GM19468 (cell line): ENCODE measurements at regions not wholly inside any gene's neighbourhood (a gene's known extent, or its start where the extent isn't known, plus 50 kb on each side); places are given as distances from the start of the nearest gene placed in this dataset.

ENCODE experiments used
- ATAC-seq: cut with Tn5 transposase; IDR thresholded peaks from one replicate; pipeline ENCODE4 v1.9.1; 2021; ENCODE audit warnings: mild to moderate bottlenecking, moderate library complexity, moderate number of reproducible peaks; ENCODE audit not compliant: unreplicated experiment; ENCODE audit errors: extremely low read depth

GRCh38 chr14:97282210-97283004 is 485.2 kb downstream of the VRK1 start:
- ATAC-seq, result no peak

GRCh38 chr14:97283005-97283403 is 485.8 kb downstream of the VRK1 start:
- ATAC-seq, result no peak

- no peak for ATAC-seq
Measured at GRCh38 chr14:97283426-97283825, 486.2 kb downstream of the VRK1 start.

DNA sequence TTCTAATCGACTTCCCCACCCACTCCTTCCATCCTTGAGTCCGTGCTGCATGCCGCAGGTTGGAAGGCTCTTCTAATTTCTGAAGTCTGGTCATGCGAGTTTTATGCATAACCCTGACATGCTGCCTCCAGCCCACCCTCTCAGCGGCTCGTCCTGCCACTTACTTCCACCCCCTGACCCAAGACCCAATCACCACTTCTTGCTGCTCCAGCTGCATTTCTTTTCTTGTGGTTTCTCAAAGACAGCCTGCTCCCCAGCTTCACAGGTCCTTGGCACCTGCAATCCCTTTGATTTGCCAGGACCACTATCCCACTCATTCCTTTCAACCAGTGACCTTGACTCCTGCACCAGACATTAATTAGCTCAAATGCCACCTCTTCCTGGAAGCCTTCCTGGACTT is 486.7 kb downstream of the VRK1 start:
- no peak for ATAC-seq

DNA sequence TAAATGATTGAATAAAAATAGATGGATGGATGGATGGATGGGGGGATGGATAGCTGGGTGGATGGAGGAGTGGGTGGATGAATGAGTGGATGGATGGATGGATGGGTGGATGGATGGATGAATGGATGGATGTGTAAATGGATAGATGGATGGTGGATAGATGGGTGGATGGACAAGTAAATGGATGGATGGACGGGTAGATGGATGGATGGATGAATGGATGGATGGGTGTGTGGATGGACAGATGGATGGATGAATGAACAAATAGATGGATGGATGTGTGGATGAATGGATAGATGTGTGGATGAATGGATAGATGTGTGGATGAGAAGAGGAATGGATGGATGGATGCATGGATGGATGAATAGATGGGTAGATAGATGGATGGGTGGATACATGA is 490.8 kb downstream of the VRK1 start:
- no peak for ATAC-seq

DNA sequence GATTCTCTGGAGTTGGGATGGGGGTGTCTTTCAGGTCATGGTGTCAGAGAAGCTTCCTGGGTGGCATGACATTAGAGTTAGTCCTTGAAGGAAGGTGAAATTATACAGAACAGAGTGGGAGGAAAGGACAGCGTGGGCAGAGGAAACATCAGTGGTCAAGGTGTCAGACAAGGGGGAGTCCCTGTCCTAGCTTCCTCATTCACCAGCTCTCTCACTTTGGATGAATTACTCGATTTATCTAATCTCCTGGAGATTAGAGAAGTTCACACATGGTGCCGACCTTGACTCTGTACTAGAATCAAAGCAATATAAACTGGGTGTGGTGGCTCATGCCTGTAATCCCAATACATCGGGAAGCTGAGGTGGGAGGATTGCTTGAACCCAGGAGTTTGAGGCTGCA is 492.9 kb downstream of the VRK1 start:
- ATAC-seq, result no peak

DNA sequence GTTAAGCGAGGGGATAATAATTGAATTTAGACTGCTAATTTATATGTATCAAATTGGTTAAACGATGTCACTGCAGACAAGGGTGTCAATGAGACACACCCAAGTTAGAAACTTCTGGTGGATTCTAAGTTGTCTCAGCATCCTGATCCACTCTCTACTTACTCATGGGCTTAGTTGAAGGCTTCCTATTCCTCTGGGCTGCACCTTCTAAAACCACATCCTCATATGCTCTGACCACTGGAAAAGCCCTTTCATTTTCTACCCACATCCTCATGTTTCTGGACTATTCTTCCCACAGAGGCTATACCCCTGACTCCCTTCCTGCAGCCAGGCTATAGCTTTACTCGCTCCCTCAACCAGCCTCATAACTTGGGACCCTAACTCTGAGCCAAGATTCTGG is 493.8 kb downstream of the VRK1 start:
- ATAC-seq, result no peak

DNA sequence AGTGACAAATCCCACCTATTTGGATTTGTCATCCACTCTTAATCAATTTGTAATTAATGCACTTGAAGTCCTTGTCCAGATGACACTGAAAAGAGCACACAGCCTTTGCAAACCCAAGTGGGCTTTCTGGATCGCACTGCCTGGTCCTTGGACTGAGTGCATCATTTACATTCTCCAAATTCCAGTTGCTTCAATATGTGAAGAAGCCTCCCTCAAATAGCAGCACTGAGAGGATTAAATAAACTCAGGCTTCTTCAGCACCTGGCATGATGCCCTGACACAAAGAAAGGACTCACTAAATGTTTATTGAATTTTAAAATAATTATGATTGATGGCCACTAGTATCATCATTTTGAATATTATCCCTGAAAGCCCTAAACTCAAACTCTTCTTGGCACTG is 496.5 kb downstream of the VRK1 start:
- no peak for ATAC-seq

DNA sequence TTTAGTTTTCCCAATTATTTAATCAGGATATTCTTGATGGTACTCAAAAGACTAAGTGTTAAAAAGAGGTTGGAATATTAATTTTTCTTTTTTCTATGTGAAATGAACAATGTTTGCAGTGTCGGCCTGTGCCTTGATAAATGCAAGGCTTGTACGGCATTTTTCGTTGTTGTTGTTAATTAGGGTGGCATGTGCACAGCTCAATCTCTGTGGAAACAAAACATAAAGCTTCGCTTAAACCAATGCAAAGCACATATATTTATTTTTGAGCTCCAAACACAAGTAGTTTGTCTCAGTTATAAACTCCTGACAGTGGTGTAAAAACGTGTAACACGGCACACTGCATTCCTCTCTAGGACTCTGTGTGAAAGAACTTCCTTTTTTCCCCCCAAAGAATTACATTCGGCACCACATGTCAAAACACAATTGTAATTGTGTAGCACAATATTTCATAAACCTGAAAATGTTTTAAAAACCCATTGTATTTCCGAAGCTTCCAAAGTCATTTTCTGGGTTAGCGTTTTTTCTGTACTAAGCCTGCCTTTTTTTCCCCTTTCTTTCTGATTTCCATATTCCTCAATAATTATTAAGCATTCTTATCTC is 498.0 kb downstream of the VRK1 start:
- no peak for ATAC-seq

DNA sequence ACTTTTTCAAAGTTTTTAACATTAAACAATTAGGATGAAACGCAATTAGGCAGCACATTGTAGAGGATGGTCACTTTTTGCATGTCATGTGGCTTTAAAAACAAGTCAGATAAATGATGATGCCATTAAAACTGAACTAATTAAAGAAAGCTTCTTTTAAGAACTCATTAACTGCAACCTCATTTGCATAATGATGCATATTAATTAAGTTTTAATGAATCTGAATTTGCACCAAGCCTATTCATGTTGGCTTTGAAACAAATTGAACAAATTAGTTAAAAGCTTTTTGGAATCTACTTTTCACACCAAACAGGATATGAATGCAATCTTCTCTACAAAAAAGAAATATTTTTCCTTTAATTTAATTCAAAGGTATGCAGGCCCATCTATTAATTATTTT is 499.0 kb downstream of the VRK1 start:
- no peak for ATAC-seq

- ATAC-seq, result no peak
Measured at GRCh38 chr14:97297100-97297499, 499.9 kb downstream of the VRK1 start.

DNA sequence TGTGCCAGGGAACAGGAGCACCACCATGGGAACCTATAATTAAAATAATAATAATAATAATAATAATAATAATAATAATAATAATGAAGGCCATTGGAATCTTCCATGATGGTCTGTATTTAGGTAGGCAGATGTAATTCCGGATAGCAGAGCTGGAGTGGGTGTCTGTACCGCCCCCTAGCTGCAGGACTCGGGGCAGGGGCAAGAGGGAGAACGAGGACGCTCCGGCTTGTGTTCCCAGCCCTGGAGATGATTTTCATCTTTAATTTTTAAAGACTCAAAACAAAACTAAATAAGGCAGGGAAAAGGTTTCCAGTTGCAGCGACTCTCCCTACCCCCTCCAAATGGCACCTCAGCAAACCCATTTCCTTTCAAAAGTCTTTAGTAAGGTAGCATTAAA is 501.1 kb downstream of the VRK1 start:
- no peak for ATAC-seq

GRCh38 chr14:97298736-97299135 is 501.6 kb downstream of the VRK1 start:
- no peak for ATAC-seq

- no peak for ATAC-seq
Measured at GRCh38 chr14:97299661-97300060, 502.5 kb downstream of the VRK1 start.

- ATAC-seq, result no peak
Measured at GRCh38 chr14:97301931-97302559, 504.9 kb downstream of the VRK1 start.

DNA sequence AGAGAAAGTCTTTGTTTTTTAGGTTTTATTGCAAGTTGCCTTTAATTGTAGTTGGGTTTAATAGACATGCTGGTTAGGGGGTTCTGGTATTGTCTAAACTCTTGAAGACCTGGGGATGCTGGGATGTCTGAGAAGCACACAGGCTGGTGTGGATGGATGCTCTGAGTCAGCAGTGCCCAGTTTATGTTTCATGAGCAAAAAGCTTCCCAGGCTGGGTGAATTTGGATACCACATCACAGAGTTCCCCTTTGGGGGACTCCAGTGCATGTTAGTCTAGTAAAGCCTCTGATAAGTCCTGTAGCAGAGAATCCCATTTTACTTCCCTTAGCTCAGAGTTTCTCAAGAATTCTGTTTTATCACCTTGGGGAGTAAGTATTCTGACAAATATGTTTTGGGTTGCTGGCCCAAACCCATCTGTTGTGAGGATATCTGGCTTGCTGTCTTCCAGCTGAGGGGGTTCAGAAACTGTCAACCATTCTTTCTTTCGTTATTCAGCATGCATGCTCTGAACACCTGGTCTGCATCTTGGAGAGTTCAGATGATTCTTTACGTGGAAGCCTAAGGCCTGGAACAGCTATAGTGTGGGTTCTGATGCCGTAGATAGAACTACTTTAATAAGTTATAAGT is 509.1 kb downstream of the VRK1 start:
- ATAC-seq, result peak; percentile 16

GRCh38 chr14:97306760-97307246 is 509.6 kb downstream of the VRK1 start:
- peak; percentile 55 for ATAC-seq

- no peak for ATAC-seq
Measured at GRCh38 chr14:97311411-97311810, 514.2 kb downstream of the VRK1 start.

GRCh38 chr14:97312910-97313309 is 515.7 kb downstream of the VRK1 start:
- ATAC-seq, result no peak

- no peak for ATAC-seq
Measured at GRCh38 chr14:97315790-97316189, 518.6 kb downstream of the VRK1 start.

DNA sequence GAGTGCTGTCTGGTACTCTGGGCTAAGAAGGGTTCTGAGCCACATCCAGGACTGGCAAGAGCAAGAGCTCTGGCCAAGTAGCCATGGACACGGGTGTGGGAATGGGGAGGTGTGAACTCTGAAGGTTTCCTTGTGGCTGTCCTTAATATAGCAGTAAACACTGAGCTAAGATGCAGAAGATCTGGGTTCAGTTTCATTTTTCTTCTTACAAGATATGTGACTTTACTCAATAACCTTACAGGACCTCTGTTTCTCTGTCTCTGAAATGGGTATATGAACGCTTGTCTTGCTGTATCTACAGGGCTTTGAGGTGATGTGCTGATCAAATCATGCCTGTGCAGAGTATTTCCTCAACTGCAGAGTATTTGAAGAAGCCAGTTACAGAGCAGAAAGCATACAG is 521.2 kb downstream of the VRK1 start:
- ATAC-seq, result no peak
